Eye (tissue), 1 donor: ENCODE measurements at regions not wholly inside any gene's neighbourhood (a gene's known extent, or its start where the extent isn't known, plus 50 kb on each side); places are given as distances from the start of the nearest gene placed in this dataset.

ENCODE experiments used
- DNase-seq: peaks from one replicate; pipeline ENCODE4 v3.0.0-alpha.2; 2015

DNA sequence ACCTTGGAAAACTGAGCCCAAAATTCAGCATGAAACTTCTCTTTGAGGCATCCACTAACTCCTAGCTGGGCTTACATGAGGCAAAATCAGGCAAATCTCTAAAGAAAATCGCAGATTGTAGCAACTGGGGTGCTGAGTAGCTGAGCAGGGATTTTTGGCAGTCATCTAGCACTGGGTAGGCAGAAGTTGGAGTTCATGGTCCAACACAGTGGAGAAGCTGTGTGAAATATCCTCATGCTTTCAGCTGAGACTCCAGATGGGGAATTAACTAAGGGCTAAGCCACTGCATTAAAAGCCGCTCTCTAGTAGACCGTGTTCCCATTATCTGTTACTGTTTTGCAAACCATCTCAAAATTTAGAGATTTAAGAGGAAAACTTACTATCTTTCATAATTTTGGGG lies 240.1 kb upstream of the PHYHIPL start:
- no peak for DNase-seq

DNA sequence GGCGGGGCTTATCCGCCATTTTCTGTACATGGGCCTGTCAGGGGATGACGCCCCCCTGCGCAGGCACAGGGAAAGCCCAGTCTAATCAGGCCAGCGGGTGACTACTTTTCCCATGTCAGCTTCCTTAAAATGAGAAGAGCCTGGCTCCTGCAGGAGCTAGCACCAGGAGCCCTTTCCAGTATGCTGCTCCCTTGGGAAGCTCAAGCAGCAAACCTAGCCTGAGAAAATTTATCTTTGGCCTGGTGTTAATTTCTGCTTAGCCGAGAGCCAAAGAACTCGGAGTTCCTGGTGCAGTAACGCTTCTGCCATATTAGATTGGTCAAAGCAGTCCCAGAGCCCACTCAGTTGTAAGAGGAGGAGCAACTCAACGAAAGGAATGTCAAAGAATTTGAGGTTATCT lies 239.0 kb upstream of the PHYHIPL start:
- DNase-seq = no peak

DNA sequence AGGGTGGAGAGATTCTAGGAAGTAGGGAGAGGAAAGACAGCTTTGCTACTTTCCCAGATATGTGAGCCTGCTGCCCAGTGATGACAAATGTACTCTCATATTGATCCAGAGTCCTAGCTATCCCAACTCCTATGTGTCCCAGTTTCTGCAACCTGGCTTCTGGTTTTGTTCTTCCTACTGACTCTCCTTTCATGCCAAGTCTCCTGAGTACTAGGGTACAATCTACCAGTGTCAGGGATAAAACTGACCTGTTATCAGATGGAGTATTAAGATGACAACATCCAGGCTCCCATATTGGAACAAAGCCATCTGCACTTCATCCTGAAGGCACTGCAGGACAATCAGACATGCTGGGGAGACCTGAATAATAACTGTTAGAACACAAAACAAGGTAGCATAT lies 233.7 kb upstream of the PHYHIPL start:
- no peak for DNase-seq

GRCh38 chr10:58943256-58943890 lies 233.1 kb upstream of the PHYHIPL start:
- DNase-seq = no peak

DNA sequence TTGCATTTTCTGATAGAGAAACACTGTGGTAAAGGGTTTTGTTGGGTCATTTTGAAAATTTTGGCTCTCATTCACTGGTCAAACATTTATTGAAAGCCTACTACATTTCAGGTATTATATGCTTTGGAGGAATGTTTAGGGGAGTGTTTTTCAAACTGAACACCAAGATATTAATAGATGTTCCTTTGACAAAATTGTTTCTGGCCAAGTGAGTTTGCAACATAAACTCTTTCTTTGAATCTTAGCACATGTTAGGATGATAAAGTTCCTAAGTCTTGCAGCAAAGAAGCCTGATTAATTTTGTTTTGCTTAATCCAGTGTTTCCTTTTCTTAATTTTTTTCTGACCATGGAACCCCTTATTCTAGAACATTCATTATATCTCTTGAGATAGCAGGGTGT lies 232.5 kb upstream of the PHYHIPL start:
- no peak for DNase-seq

GRCh38 chr10:58948303-58948702 lies 228.1 kb upstream of the PHYHIPL start:
- no peak for DNase-seq

GRCh38 chr10:58950618-58951017 lies 225.8 kb upstream of the PHYHIPL start:
- DNase-seq = no peak

DNA sequence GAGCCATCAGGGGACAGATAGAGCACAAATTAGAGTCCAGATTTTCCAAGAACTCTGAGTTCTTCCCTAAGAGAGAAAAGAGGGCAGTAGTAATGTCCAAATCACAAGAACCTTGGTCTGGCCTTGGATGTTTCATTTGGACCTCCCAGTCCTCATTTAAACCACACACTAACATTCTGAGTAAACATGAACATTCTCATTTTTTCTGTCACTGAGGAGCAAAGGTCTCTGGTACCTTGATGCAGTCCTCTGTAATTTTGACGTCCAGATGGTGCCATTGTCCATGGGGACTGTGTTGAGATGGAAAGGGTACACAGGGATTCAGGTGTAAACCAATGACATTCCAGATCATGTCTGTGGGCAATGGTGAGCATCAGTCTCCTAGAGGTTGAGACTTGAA lies 225.4 kb upstream of the PHYHIPL start:
- no peak for DNase-seq

GRCh38 chr10:58951746-58952145 lies 224.7 kb upstream of the PHYHIPL start:
- DNase-seq = peak; percentile 74

GRCh38 chr10:58952162-58952601 lies 224.3 kb upstream of the PHYHIPL start:
- DNase-seq = peak; percentile 55

- peak; percentile 86 for DNase-seq
These were observed 223.5 kb upstream of the PHYHIPL start for GRCh38 chr10:58952747-58953466.

DNA sequence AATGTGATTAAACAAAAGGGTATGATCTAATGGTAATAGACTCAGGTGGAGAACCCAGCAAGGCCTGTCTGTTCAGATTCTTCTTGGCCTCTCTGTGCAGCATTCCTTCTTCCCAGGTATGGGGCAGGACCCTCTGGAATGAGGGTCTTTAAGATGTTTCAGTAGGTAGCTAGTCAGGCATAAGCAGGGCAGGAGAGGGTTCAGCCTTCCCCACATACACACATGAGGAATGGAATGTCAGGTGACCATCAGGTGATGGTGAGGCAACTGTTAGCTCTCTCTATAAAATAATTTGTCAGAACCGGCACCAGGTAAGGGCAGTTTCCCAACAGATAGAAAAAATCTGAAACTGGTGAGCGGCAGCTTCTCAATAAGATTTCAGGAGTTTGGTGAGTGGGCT lies 222.3 kb upstream of the PHYHIPL start:
- DNase-seq = no peak

DNA sequence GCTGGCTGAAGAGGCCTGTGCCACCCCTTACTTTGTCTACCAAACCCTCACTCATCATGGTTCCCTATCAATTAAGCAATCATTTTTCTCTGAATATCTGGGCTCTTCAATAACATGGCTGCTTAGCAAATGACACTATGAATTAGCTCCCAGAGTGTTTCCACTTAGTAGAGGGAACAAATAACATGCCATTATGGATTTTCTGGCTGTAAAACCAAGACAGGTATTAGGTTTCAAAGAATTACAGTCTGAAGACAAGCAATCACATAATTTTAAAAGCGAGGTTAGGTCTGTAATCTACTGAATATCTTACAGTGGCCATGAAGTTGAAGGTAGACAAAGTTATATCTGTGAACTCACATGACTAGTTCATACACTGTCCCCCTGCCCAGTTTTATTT lies 220.8 kb upstream of the PHYHIPL start:
- no peak for DNase-seq

DNA sequence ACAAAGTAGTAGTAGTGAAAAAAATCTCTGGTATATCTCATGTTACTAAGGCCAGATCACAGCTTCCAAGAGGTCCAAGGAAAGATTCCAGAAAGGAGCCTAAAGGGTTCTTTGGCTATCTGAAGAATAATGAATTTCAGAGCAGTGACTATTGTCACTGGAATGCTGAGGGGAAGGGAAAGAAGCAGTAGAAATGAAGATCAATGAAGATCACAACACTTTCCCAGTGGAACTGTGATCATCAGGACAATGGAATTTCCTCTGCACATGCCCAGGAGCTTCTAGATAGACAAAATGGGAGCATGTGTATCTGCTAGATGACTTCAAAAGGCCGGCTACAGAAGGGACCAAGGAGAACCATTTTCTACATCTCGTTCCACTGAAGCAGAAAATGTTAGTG lies 219.5 kb upstream of the PHYHIPL start:
- DNase-seq = no peak

DNA sequence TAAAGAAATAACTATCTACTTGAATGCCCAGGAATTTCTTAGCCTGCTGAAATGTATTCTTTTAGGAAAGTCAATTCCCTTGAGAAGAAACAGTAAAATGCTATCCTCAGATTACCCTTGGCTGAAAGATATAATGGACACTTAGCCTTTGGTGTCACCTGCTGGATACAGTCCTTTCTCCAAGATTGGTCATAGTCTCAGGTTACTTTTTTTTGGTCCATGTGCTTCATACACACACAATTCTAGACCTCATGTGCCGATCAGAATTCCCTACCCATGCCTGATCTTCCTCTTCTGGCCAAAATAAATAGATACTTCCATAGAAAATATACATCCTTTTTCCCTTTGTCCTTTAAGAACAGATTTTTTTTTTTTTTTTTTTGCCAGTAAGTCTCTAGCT lies 218.9 kb upstream of the PHYHIPL start:
- no peak for DNase-seq

GRCh38 chr10:58963101-58963534 lies 213.3 kb upstream of the PHYHIPL start:
- DNase-seq = peak; percentile 45

DNA sequence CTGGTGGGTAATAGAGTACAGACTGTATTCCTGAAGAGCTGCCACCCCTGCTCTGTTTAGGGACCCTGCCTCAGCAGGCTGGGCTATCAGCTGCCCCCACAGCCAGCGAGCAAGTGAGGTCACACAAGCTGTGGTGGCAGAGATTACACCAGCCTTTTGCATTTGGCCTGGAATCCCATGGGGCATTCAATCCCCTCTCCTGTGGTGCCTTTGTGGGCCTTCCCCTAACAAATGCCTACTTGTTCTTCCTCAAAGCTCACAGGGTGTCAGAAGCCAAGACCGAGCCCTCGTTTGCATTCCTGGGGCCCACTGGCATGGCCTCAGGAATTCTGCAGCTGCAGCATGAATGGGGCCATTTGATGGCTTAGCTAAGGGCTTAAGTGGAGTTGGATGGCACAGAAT lies 212.7 kb upstream of the PHYHIPL start:
- DNase-seq = peak; percentile 79

- no peak for DNase-seq
These were observed 210.6 kb upstream of the PHYHIPL start for GRCh38 chr10:58965855-58966254.

DNA sequence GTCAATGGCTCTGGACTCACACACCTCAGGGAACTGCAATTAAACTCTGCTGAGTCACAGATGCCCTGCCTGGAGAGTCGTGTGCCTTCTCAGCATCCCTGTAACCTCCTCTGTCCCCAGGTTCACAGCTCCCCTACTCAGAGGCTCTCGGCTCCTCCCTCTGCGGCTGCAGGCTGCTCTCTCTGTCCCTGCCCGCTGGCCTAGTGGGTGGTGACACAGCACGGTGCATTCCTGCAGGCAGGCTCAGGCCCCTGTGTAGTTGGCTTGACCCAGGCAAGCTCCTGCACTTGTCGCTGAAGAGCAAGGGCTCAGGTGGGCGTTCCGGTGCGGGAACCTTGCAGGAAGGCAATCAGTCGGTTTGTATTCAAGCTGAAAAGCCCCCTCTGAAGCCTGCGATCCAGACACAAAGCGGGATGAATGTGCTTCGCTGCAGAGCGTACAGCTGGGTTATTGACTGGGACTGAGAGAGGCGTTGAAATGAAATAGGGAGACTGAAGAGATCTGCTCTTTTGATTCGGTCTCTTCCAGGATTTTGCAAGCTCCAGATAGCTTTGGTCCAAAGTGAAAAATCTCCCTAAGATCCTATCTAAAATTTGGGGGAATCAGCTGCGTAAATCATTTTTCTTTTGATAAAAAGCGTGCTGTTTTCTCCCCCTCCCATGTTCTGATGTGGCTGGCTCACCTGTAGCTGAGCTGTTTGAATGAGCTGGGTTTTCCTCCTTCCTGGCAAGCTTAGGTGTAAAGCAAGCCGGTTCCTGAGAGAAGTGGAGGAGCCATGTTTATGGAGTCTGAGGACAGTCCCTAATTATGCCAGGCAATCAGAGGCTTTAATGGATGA lies 208.7 kb upstream of the PHYHIPL start:
- DNase-seq = peak; percentile 87

DNA sequence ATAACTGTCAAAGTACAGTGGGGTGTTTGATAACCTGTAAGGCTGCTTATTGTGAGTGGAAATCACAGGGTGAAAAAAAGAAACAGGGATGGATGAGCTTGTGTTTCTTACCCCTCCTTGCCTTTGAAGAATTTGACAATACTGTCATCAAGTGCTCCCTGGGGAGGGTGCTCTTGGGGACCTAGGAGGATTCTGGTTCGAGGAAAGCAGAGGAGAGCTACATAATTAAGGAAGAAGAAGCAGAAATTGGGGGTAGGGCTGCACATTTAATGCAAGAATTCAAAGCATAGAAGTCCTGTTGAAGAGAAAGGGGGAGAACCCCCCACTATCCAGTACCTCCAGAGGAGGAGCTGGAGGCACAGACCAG lies 208.1 kb upstream of the PHYHIPL start:
- DNase-seq = peak; percentile 64

GRCh38 chr10:58969576-58969975 lies 206.9 kb upstream of the PHYHIPL start:
- no peak for DNase-seq

- DNase-seq = no peak
These were observed 206.1 kb upstream of the PHYHIPL start for GRCh38 chr10:58970160-58970915.

DNA sequence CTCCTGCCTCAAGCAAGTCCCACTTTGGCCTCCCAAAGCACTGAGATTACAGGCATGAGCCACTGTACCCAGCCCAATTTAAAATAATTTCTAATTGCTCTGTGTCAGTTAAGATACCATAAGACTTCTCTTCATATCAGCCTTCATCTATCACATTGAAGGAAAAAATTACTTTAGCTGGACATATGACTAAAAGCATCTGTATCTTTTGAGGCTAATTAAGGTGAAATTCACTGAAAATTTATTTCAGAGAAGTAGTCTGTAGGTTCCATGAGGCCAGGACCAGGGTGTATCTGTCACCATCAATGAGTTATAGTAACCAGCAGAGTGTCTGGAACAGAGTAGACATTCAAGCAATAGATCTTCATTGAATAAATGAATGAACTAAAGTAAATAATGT lies 205.2 kb upstream of the PHYHIPL start:
- DNase-seq = no peak
